GM23338 (cell line): ENCODE measurements at regions not wholly inside any gene's neighbourhood (a gene's known extent, or its start where the extent isn't known, plus 50 kb on each side); places are given as distances from the start of the nearest gene placed in this dataset.

ENCODE experiments used
- CREB1 ChIP-seq: fragments of 250-450 bp; sonication (Bioruptor Pico); IDR thresholded peaks from 2 replicates; pipeline ENCODE4 v1.5.0; 2020; ENCODE audit warnings: low read depth, mild to moderate bottlenecking, moderate library complexity
- CTCF ChIP-seq, 2 experiments: fragments of 200-600 bp in 1 of 2; sonication (generic) in 1 of 2; conservative IDR thresholded peaks; 2 replicates each; pipeline versions ENCODE4 v1.5.1 to v1.6.1; 2016 to 2017; ENCODE audit warnings: antibody characterized with exemption in 2 of 2, low read depth in 2 of 2, mild to moderate bottlenecking in 2 of 2, moderate library complexity in 1 of 2
- EZH2 ChIP-seq: fragments of 200-600 bp; sonication (generic); IDR thresholded peaks from one replicate; pipeline ENCODE4 v1.8.0; 2017; ENCODE audit warnings: antibody characterized with exemption, mild to moderate bottlenecking, low read depth; ENCODE audit not compliant: unreplicated experiment

GRCh38 chr13:71214357-71214756 lies 652.6 kb downstream of the DACH1 start:
- no peak for TF ChIP-seq EZH2
- no peak for TF ChIP-seq CTCF (conservative IDR thresholded peaks at IDR 0.05; ENCODE audit: low read depth in 2 of 2)
- TF ChIP-seq CREB1 (CRISPR knock-in tag) = no peak
